B cell (primary cell): ENCODE measurements at regions not wholly inside any gene's neighbourhood (a gene's known extent, or its start where the extent isn't known, plus 50 kb on each side); places are given as distances from the start of the nearest gene placed in this dataset.

Source experiments
- ATAC-seq: fragments of 200-7000 bp; cut with Tn5 transposase; one replicate; pipeline ENCODE4 v1.10.0; 2021; ENCODE audit warnings: low read depth, mild to moderate bottlenecking, moderate number of reproducible peaks, moderate library complexity
- CTCF ChIA-PET: fragments of 350-600 bp; sonication (Branson Sonifier 250); formaldehyde crosslinking; loops from one replicate; lab custom pipeline; 2021; ENCODE audit warnings: antibody characterized with exemption, inconsistent platforms; lab: Charles Lee
- POLR2A ChIA-PET: fragments of 350-600 bp; sonication (Branson Sonifier 250); formaldehyde crosslinking; loops from one replicate; lab custom pipeline; 2021; ENCODE audit warnings: antibody characterized with exemption; lab: Charles Lee
- DNase-seq: peaks from one replicate; pipeline ENCODE4 v3.0.0; 2013
- H2AFZ ChIP-seq: 2 replicates; pipeline ENCODE4 v1.6.1; 2012; ENCODE audit warnings: mild to moderate bottlenecking, low read depth, low read length; ENCODE audit not compliant: insufficient read depth, poor library complexity, severe bottlenecking
- H3K27ac ChIP-seq, 2 donors: 1 replicate in 1 of 2; 2 replicates in 1 of 2; pipeline ENCODE4 v1.5.1; 2012 to 2013; ENCODE audit warnings: low read length in 2 of 2, mild to moderate bottlenecking in 2 of 2, moderate library complexity in 1 of 2
- H3K27me3 ChIP-seq, 4 experiments: fragments of 200-600 bp in 1 of 4; sonication (generic) in 1 of 4; replicated peaks in 1 of 4; 1 replicate in 2 of 4; 2 replicates in 2 of 4; pipeline versions ENCODE4 v1.6.1 to v1.7.0; 2013 to 2016; ENCODE audit warnings: low read length in 3 of 4, mild to moderate bottlenecking in 2 of 4, mixed read lengths in 1 of 4, moderate library complexity in 1 of 4; ENCODE audit not compliant: insufficient read depth in 4 of 4, control insufficient read depth in 3 of 4; ENCODE audit errors: control extremely low read depth in 1 of 4
- H3K36me3 ChIP-seq, 2 experiments: replicated peaks in 1 of 2; 1 replicate in 1 of 2; 2 replicates in 1 of 2; pipeline versions ENCODE4 v1.6.1 to v1.7.1; 2013; ENCODE audit warnings: low read length in 1 of 2; ENCODE audit not compliant: insufficient read depth in 2 of 2, control insufficient read depth in 1 of 2; ENCODE audit errors: control extremely low read depth in 1 of 2, extremely low read depth in 1 of 2
- H3K4me1 ChIP-seq, 2 donors: fragments of 200-600 bp in 1 of 2; sonication (generic) in 1 of 2; 1 replicate in 1 of 2; 2 replicates in 1 of 2; pipeline versions ENCODE4 v1.5.1 to v1.6.1; 2013 to 2017; ENCODE audit warnings: low read length in 2 of 2; ENCODE audit not compliant: control insufficient read depth in 2 of 2, insufficient read depth in 2 of 2
- H3K4me2 ChIP-seq: replicated peaks from 2 replicates; pipeline ENCODE3; 2012; ENCODE audit warnings: mild to moderate bottlenecking, low read depth, low read length; ENCODE audit not compliant: poor library complexity, severe bottlenecking
- H3K4me3 ChIP-seq, 5 experiments: fragments of 200-600 bp in 1 of 5; sonication (generic) in 1 of 5; 1 replicate in 3 of 5; 2 replicates in 2 of 5; pipeline versions ENCODE4 v1.5.1 to v1.7.0; 2011 to 2016; ENCODE audit warnings: low read length in 4 of 5, mild to moderate bottlenecking in 4 of 5, low read depth in 2 of 5, control low read depth in 1 of 5, moderate library complexity in 1 of 5; ENCODE audit not compliant: insufficient read depth in 1 of 5; ENCODE audit errors: control extremely low read depth in 1 of 5, extremely low read depth in 1 of 5
- H3K79me2 ChIP-seq: fragments of 200-600 bp; sonication (generic); one replicate; pipeline ENCODE4 v1.6.0; 2016; ENCODE audit warnings: low read length; ENCODE audit not compliant: control insufficient read depth, insufficient read depth
- H3K9ac ChIP-seq: fragments of 200-600 bp; sonication (generic); 2 replicates; pipeline ENCODE4 v1.6.1; 2017; ENCODE audit warnings: mild to moderate bottlenecking, low read length, moderate library complexity
- H3K9me3 ChIP-seq, 3 donors: one replicate each; pipeline versions ENCODE4 v1.6.1 to v1.7.1; 2013; ENCODE audit warnings: low read length in 2 of 3; ENCODE audit not compliant: control insufficient read depth in 2 of 3, insufficient read depth in 1 of 3; ENCODE audit errors: control extremely low read depth in 1 of 3
- H4K20me1 ChIP-seq: 2 replicates; pipeline ENCODE4 v1.6.0; 2012; ENCODE audit warnings: mild to moderate bottlenecking, low read length; ENCODE audit not compliant: insufficient read depth, control insufficient read depth, poor library complexity, severe bottlenecking
- H3K27ac Mint-ChIP-seq: one replicate; pipeline ENCODE4 v1.8.0; 2021; ENCODE audit warnings: mixed read lengths
- H3K27me3 Mint-ChIP-seq: one replicate; pipeline ENCODE4 v1.8.0; 2021; ENCODE audit warnings: mixed read lengths
- H3K4me1 Mint-ChIP-seq: one replicate; pipeline ENCODE4 v1.8.0; 2021; ENCODE audit warnings: mixed read lengths
- H3K4me3 Mint-ChIP-seq: one replicate; pipeline ENCODE4 v1.8.0; 2021; ENCODE audit warnings: mixed read lengths
- H3K9me3 Mint-ChIP-seq: one replicate; pipeline ENCODE4 v1.8.0; 2022; ENCODE audit warnings: mixed read lengths; ENCODE audit not compliant: insufficient read depth
- CTCF ChIP-seq: fragments of 200-600 bp; IDR thresholded peaks from one replicate; pipeline ENCODE4 v1.8.0; 2022; ENCODE audit warnings: antibody characterized with exemption, mild to moderate bottlenecking
- EZH2 ChIP-seq: IDR thresholded peaks from 2 replicates; pipeline ENCODE4 v1.6.1; 2012; ENCODE audit warnings: borderline replicate concordance, low read depth, mild to moderate bottlenecking, moderate library complexity, low read length; ENCODE audit not compliant: insufficient read depth, poor library complexity, severe bottlenecking
- WGBS: methylation state at CpG from one replicate; pipeline ENCODE4 v1.1.5; 2013; ENCODE audit warnings: missing lambda C conversion rate; ENCODE audit not compliant: insufficient coverage; 5-methylcytosine and 5-hydroxymethylcytosine counted together
- intact Hi-C: fragments of 100-400 bp; cut with micrococcal nuclease; formaldehyde crosslinking; loops from one replicate; pipeline ENCODE4 v1.10.0; 2022

DNA sequence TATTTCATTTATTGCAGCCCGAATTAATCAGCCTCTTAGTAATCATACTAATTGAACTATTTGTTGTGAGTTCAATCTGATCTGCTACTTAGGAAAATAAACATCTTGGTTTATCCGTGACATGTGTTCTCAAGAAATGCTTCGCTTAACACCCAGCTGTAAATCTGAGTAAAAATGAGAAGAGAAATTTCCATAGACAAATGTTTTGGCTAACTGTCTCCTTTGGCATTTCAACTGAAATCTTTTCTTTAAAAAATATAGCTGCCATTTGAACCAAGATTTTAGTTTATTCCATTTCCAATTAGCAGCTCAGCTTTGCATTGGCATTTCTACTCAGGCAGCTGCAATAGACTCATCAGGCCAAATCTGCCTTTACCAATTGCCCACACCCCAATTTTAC lies 180.5 kb upstream of the PTER start:
- ChIA-PET POLR2A (no interaction called here), CTCF (interaction anchor here (0.6 kb wide), 1 partner anchor 19 kb away, joined by 4 read pairs; no protein-coding TSS in a partner anchor)
- no peak for TF ChIP-seq CTCF
- TF ChIP-seq EZH2 = no peak
- peaks cover 13% of the 10 kb centered on the region for H3K9me3 Mint-ChIP-seq
- Histone ChIP-seq H3K4me1 (no peaks in the 10 kb centered on the region), H3K36me3 (no peaks in the 10 kb centered on the region), H3K79me2 (no peaks in the 10 kb centered on the region), H2AFZ (no peak overlapping the region), H3K27ac (no peak overlapping the region), H3K4me2 (no peak overlapping the region), H3K9me3 (peaks cover 0 to 3% (median 1%) of the 10 kb centered on the region in 3 donors), H4K20me1 (no peaks in the 10 kb centered on the region), H3K9ac (no peak overlapping the region), H3K27me3 (no peaks in the 10 kb centered on the region), H3K4me3 (no peak overlapping the region)
- H3K4me3 Mint-ChIP-seq = no peak overlapping the region
- H3K4me1 Mint-ChIP-seq = no peaks in the 10 kb centered on the region
- ATAC-seq (no peak), DNase-seq (no peak)
- no peak overlapping the region for H3K27ac Mint-ChIP-seq
- 100% methylated on average over 1 of the region's 3 CpGs for WGBS
- intact Hi-C loops = no loop called here
- no peaks in the 10 kb centered on the region for H3K27me3 Mint-ChIP-seq

DNA sequence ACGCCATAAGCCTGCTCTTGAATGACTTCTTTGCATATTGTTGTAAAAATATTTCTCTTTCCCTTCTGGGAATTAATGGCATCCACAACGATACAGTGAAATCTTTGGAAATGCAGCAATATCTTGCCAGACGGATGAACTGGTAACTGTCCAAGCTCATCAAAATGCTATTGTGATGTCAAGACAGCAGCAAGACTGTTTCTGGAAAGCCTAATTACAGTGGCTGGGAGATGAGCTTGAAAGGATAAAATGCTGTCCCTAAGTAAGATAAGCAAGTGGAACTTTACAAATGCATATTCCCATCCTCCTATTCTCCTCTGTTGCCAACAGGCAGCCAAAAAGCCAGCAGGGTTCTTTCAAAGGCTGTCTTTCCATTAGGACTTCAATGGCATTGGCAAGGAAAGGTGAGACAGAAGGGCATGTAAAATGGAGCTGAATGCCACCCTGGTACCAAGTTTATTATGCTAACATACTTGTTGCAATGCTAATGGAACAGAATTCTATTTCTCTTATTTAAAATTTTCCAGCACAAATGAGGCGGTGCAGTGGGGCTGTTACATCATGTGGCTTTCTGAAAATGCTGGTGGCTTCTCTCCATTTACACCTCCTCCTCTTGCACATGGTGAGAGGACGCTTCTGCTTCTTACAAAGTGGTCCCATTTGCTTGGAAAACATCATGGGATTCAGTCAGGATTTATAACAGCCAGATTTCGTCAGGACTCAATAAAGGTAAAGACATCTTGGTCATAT lies 178.3 kb upstream of the PTER start:
- 83% methylated on average over 4 of the region's 6 CpGs for WGBS
- no peak overlapping the region for H3K27ac Mint-ChIP-seq
- peaks cover 5% of the 10 kb centered on the region for H3K9me3 Mint-ChIP-seq
- H3K27me3 Mint-ChIP-seq = no peaks in the 10 kb centered on the region
- ChIA-PET POLR2A (no interaction called here), CTCF (no interaction called here)
- H3K4me1 Mint-ChIP-seq = no peaks in the 10 kb centered on the region
- H2AFZ ChIP-seq = no peak overlapping the region
- H3K4me2 ChIP-seq = no peak overlapping the region
- intact Hi-C loops = no loop called here
- no peaks in the 10 kb centered on the region for H3K27me3 ChIP-seq
- peaks cover 0 to 1% (median 0%) of the 10 kb centered on the region in 3 donors for H3K9me3 ChIP-seq
- no peaks in the 10 kb centered on the region for H3K36me3 ChIP-seq
- DNase-seq (no peak), ATAC-seq (no peak)
- H3K4me3 ChIP-seq = no peak overlapping the region
- H3K9ac ChIP-seq = no peak overlapping the region
- no peak overlapping the region for H3K4me3 Mint-ChIP-seq
- no peak overlapping the region for H3K27ac ChIP-seq
- no peaks in the 10 kb centered on the region for H3K79me2 ChIP-seq
- no peaks in the 10 kb centered on the region for H3K4me1 ChIP-seq
- no peaks in the 10 kb centered on the region for H4K20me1 ChIP-seq
- no peak for TF ChIP-seq CTCF
- TF ChIP-seq EZH2 = no peak
